NCI-H2081 (cell line): ENCODE measurements at regions not wholly inside any gene's neighbourhood (a gene's known extent, or its start where the extent isn't known, plus 50 kb on each side); places are given as distances from the start of the nearest gene placed in this dataset.

Experiments
- DNase-seq, 2 experiments: peaks; one replicate each; lab custom pipeline; 2025; lab: John Stamatoyannopoulos, UW

DNA sequence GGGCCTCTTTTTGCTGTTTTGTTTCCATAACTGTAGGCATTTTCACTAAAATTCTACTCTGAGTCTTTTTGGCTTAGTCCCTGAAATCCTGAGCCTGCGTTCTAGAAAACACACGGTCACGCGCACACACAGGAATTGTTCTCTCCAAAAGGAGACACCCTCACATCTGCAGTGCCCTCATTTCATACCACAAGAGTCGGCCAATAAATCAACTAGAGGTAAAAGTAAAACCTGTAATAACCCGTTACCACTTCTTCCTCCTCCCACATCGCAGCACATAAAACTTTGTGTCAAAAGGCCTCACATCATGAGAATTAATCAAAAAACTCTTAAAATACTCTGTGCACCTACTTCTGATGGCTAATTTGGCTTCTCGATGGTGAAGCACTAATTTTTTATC is 133.3 kb upstream of the MGMT start:
- DNase-seq, result no peak

DNA sequence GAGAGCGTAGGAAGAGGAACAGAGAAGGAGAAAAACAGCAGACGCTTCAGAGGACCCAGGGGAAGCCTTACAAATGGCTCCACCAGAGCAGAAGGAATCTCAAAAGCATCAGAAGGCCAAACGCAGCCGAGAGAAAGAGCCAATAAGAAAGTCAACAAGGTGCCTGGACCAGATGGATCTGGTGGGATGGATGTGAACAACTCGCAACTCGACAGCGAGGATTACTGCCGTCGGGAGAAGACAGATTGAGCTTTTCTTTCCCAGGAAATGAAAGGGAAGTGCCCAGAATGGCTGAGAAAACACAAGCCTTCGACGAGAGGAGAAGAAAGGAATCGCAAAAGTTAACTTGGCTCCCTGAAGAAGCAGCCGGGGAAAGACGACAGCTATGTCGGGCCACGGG is 132.8 kb upstream of the MGMT start:
- DNase-seq, result no peak

DNA sequence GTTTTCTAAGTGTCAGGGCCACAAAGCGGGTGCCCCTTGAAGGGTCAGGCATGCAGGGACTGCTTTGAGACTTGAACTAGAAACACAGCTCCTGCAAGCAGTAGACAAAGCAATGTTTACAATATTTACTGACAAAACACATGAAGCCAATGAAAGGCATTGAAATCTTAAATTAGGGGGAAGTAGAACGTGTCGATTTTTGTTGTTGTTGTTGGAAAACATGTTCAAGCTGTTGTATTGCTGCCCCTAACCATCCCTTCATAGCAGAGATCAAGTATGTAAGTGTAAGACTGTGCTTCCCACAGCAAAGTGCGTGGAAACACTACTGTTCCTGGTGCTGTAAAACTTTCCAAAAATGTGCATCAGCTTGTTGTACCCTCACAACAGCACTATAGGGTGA is 131.6 kb upstream of the MGMT start:
- DNase-seq, result no peak

DNA sequence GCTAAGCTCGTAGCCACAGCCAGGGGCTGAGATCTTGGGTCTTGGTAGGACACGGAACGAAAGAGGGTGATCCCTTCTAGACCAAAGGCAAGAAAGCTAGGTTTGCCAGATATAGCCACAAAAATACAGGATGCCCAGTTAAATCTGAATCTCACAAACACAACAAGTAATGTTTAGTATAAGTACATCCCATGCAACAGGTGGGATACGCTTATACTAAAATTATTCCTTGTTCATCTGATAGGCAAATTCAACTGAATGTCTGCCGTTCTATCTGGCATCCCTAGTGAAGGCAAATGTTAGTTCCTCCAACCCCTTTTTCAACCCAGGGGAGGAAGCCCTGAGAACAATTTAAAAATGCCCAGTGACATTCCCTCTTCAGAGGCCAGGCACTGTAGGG is 131.1 kb upstream of the MGMT start:
- DNase-seq, result no peak

DNA sequence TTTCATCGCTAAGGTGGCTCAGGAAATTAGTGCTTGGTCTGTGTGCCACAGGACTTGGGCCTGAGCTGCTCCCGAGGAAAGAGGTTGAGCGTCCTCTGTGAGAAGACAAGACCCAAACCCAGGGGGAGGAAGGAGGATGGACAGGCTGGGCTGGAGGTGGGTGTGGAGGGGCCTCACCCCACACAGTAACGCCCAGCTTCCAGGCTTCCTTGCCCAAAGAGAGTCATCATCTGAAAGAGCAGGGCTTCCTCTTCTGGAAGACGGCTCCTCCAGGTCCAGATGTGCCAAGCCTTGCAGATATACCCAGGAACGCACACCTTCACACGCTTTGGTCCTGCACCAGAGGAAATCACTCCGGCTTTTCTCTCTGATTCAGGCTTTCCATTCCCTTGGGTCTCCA is 127.8 kb upstream of the MGMT start:
- no peak for DNase-seq

DNA sequence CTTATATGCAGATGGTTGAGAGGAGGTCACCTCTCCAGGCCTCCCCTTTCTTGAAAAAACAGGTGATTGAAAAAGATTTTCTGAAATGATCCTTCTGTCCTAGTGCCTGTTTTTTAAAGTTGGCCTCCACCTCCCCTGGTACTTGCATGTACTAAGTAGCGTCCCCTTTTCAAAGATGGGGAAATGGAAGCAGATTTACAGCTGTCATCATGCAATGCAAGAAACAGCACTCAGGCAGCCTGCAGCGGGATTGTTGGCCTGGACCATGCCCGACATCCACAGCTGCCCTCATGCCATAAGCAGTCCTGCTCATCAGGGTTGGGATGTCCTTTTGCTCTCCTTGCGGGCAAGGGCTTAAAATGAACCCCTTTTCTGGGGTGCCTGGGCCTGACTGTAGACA is 127.2 kb upstream of the MGMT start:
- no peak for DNase-seq

DNA sequence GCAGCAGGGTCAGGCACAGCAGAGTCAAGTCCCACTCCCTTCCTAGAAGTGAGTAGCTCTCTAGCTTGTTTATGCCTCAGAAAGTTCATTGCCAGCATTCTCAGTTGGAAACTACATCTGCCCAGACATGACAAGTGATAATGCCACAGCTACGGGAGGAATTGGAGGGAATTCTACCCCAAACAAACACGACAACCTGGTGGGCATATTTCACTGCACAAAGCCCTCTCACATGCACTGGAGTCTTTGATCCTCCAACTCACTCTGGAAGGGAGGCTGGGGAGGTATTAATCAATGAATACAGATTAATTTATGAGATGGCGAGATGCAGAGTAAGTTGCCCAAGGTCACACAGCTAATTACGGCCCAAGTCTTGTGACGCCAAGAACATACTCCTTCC is 126.0 kb upstream of the MGMT start:
- DNase-seq, result no peak

DNA sequence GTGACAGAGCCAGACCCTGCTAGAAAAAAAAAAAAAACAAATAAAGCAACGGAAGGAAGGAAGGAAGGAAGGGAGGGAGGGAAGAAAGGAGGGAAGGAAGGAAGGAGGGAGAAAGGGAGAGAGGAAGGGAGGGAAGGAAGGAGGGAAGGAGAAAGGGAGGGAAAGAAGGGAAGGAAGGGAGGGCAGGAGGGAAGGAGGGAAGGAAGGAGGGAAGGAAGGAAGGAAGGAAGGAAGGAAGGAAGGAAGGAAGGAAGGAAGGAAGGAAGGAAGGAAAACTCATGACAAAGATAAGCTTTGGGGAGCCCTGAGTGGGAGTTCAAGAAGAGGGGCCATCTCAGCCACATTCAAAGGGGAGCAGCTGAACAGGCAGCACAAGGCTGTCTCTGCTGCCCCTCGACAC is 124.7 kb upstream of the MGMT start:
- no peak for DNase-seq

DNA sequence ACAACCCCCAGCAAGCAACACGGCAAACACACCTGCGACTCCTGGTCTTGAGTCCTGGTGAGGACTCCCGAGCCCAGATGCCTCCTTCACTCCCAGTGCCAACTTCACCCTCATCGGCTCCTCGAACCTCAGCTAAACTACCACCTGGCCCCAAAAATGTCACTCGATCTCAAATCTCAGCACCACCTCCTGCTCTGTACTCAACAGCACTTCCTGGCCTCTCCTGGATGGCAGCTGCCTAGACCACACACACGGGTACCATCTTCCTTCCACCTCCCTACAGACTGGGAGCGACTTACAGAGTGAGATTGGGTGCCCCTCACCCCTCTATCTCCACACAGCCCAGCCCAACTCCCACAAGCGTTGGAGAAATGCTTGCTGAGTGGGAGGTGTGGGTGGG is 123.9 kb upstream of the MGMT start:
- no peak for DNase-seq

DNA sequence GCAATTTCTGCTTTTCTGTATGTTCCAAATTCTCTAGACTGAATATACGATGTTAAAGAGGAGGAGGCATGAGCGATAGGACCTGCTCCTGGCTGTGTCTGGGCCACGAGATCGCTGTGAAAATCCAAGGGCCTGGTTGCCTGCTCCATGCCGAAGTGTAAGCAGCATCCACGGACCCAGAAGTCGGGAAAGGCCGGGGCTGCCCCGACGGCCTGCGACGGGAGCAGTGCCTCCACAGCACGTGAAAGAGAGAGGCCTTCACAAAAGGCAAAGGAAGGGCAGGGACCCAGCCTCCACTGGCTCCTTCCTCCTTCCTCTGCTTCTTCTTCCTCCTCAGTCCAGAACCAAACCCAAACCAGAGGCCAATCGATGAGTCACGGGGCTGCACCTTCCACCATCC is 122.9 kb upstream of the MGMT start:
- no peak for DNase-seq

DNA sequence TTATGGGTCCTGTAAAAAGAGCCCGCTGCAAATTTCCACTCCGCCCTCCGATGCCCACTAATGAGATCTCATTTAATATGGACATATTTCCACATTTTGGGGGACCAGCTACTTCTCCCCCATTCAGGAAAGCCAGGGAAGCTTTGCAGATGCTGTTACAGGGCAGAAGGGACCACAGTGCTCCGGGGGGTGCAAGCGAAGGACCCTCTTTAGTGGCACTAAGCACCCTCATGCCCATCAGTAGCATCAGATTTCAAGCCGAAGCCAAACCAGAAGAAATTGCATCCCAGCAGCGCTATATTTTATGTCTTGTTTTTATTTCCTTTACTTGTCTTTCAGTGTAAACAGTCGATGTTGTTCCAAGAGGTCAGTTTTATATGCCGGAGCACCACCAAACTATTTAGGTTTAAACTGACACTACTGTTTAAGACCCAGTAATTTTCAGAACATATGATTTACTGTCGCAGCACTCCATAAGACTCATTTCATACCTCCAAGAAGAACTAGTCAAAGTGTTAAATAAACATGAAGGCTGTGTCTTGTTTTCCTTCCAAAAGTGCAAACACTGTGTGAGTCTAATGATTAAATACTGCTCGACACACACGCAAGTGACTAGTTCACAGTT is 122.2 kb upstream of the MGMT start:
- no peak for DNase-seq

DNA sequence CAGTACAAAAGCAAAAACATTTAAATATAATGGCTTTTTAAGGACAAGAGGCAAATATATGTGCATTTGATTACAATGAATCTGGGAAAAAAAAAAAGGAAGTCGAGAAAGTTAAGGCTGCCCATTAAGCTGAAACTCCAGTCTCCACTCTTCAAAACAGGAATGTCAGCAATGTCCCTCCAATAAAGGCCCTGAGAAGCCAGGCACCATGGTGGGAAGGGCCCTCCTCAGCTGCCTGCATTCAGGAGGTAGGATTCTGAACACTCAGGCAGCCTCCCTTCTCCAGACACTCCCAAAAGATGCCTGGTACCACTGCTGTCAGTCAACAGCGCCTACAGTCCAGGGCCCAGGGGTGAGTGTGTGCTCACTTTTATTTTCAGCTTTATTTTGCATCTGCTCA is 121.3 kb upstream of the MGMT start:
- DNase-seq, result no peak

DNA sequence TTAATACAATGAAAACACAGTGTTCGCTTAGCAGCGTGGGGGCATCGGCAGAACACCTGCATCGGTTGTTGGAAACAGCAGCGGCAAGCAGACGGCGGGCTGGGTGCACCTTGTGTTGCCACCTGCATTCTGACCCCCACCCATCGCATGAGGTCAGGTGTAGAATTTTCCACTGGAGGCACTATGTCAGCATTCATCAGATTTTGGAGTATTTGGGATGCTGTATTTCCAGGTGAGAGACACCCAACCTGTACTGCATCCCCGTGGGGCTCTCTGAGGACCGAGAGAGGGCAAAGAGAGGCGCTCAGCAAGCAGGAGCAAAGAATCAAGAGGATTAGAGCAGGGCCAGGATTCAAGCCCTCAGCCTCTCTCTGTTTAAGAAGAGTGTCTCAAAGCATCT is 116.4 kb upstream of the MGMT start:
- no peak for DNase-seq

DNA sequence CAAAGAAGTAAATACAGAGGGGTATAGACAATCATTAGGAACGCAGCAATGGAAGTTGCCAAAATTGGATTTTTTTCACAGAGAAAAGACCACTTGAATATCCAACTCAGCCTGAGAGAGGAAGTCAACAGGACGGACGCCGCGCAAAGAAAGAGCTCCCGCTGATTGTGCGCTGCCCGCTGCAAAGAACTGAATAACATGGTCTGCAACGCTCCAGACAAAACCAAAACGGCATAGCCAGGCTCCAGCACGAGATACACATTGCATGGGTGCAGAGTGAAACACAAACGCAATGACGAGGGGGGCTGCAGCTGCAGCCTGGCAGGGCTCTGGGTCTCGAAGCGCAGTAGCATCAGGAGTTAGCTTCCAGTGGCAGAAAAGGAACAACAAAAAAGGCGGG is 113.9 kb upstream of the MGMT start:
- DNase-seq, result no peak

DNA sequence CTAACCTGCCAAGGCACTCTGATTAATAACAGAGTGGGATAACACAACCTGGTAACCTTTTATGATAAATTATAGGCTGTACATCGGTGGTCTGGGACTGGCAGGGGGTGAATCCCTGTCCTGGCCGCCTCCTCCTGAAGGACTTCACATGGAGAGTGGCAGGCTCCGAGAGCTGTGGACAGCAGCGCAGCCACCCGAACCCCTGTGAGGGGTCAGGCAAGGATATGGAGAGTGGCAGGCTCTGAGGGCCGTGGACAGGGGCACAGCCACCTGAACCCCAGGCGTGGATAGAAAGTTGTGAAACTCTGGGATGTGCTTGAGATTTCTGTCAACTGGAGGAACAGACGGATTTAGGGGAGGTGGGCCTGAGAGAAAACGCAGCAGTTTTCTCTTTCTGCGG is 107.0 kb upstream of the MGMT start:
- DNase-seq, result no peak

DNA sequence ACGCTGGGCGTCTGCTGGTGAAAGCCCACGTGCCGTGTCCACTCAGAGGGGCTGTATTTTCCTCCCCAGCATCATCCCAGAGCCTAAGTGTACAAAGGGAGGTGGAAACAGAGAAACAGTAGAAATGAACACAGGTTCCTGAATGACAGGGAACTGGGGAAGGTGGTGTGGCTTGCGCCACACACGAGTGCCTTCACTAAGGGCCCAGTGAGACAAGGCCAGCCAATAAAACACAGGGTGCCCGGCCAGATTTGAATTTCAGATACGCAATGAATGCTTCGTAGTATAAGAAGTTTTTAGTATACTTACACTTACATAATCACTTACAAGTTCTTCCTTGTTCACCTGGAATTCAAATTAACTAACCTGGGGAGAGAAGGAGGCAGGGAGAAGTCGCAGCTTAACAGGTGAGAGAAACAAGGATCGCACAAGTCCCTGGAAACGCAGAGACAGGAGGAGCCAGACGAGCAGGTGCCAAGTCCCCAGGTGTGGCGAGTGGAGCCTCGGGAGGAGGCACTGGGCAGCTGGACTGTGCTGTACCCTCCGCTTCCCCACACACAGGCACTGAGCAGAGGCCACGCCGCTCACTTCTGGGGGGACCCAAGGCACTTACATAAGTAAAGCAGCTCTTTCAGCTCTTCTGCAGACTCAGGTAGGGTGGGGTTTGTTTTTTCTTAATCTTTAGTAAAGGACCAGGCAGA is 105.2 kb upstream of the MGMT start:
- DNase-seq, result no peak

DNA sequence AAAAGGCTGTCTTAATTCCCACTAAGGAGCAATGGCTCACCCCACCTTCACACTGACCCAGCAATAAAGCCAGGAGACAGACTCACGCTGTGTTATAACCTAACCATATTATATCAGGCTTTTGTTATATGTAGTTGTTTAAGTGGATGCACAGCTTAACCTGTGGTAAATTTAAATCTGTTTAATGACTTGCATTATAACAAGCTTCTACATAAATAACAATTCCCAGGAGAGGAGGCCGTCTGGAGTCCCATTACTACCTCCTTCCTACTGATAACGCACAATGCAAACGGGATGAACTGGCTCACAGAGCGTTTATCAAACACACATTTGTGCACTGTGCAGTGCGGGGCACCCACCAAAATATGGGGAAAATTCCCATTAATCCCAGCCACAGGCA is 102.1 kb upstream of the MGMT start:
- DNase-seq, result no peak

DNA sequence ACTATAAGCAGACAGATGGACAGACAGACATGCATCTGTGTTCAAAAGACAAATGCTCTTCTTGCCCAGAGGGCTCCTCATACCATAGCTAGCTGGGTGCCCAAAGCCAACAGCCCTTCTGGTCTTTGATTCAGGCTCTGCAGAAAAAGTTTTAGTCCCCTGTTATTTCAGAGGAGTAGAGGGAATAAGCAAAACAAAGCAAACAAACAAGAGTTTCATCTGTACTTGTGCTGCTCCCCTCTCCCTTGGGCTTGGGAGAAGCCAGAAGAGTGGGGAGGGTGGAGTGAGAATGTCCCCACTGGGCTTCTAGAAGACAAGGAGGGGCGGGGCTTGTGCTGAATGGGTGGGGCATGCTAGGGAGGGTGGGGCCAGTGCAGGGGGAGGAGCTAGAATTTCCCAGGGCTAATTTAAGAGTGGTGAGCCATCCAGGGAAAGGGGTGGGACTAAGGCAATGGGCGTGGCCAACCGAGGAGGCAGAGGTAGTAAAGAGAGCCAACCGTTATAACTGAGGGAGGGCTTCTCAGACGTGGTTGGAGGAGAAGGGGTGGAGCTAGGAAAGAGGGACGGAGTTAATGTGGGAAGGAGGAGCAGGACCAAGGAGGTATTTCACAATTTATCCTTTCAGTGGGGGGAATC is 101.2 kb upstream of the MGMT start:
- no peak for DNase-seq

DNA sequence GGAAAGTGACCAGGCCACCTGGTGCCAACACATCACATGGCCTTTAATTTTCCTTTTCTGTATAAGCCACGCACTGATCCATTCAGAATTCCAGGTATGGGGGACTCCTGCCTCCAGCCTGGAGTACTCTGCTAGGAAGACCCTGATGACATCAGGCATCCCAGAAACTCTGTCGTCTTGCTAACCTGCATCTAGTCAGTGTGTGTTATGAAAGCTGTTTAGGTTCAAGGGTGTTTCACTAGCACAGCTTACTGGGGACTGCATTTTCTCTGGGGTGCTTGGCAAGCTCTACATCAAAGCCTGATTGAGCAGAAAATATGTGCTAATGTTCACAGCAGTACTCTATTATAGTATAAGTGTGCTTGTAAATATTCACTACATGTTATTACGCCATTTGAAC is 100.6 kb upstream of the MGMT start:
- no peak for DNase-seq

DNA sequence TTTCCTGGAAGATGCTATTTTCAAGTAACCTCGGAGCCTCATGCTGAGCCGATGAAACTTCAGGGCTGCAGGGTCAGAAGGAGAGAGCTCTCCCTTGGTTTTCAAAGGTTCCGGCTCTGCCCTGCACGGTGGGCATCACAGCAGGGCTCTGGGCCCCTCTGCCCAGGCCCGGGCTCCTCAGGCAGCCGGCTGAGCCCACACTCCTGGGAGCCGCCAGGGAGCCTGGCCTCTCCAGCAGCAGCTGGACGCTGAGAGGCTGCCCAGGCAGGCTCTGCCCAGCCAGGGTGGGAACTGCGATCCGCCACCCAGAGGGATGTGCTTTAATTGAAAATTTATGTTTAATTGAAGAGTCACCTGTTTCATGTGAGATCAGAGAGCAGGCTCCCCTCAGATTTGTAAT is 97.5 kb upstream of the MGMT start:
- DNase-seq, result no peak

DNA sequence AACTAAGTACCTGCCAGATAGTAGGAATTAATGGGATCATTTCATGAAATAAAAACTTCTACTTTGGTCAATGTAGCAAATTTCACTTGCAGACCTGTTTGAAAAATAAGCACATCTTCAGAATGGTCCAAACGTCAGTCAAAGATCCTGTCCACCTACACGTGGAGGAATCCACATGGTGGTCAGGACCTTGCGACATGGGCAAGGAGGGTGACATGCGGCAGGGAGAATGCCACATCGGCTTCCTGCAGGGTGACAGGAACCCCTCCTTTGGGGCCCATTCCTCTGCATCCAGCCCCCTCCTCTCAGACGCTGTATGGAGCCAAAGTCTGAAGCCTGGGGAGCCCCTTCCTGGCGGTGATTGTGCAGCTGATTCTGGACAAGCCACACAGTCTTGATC is 95.5 kb upstream of the MGMT start:
- no peak for DNase-seq

DNA sequence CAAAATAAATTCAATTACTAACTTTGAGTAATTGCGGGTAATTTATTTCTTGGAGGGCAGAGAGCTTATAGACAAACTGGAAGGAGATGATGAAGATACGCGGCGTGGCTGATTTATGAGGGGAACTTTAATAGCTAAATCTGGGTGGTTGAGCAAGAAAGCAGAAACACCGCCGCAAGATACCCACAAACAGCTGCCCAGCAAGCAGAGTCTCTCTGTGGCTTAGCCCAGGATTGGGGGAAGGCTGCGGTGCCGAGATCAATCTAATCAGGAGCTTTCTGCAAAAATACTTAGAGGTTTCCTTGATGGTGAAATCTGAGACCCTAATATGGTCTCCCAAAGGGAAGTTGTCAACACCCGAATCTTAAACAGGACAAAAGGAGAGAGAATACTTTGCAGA is 94.9 kb upstream of the MGMT start:
- DNase-seq, result no peak

DNA sequence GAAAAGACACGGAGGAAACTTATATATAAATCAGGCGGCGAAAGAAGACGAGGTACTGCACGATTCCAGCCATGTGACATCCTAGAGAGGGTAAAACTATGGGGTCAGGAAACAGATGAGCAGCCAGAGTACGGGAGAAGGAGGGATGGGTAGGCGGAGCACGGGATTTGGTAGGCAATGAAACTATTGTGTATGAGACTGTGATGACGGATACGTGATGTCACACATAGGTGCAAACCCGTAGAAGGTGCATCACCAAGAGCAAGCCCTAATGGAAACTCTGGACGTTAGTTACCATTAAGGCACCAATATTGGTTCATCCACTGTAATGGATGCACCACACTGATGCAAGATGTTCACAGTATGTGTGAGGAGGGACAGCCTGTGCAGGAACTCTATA is 93.8 kb upstream of the MGMT start:
- DNase-seq, result no peak

DNA sequence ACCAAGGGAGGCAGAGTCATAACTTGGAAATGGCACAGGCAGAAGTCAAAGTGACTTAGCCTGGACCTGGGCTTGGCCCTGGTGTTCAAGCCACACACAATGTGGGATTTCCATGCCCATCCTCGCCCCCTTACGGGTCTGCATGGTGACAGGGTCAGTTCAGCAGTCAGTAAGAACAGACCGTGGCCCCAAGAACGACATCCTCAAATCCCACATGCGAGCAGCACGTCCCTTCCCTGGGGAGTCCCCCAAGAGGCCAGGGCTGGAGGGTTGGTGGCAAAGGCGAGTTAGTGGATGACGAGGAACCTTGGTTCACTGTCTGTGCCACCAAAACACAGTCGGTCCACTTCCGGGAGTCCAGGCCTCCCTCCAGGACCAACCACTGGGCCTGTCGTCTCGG is 93.3 kb upstream of the MGMT start:
- DNase-seq, result no peak
